ENCODE measurements at regions not wholly inside any gene's neighbourhood (a gene's known extent, or its start where the extent isn't known, plus 50 kb on each side); places are given as distances from the start of the nearest gene placed in this dataset.

GRCh38 chr11:106390078-106390477, 312.6 kb downstream of the AASDHPPT start:
- H3K27ac ChIP-seq = no peak overlapping the region
- TF ChIP-seq ZFX (IDR thresholded peaks at IDR 0.05) = no peak

GRCh38 chr11:106391771-106392420, 314.4 kb downstream of the AASDHPPT start:
- H3K27ac ChIP-seq = no peak overlapping the region
- TF ChIP-seq ZFX (IDR thresholded peaks at IDR 0.05) = no peak
- TF ChIP-seq CTCF (conservative IDR thresholded peaks at IDR 0.05) = no peak

GRCh38 chr11:106395716-106396349, 318.4 kb downstream of the AASDHPPT start:
- H3K27ac ChIP-seq = no peak overlapping the region
- TF ChIP-seq CTCF (conservative IDR thresholded peaks at IDR 0.05) = no peak
- no peak for TF ChIP-seq ZFX (IDR thresholded peaks at IDR 0.05)

GRCh38 chr11:106397787-106398501, 320.5 kb downstream of the AASDHPPT start:
- H3K27ac ChIP-seq = no peak overlapping the region
- TF ChIP-seq CTCF (conservative IDR thresholded peaks at IDR 0.05) (no peak), ZFX (IDR thresholded peaks at IDR 0.05) (no peak)

GRCh38 chr11:106398502-106399075, 321.1 kb downstream of the AASDHPPT start:
- no peak overlapping the region for H3K27ac ChIP-seq
- TF ChIP-seq CTCF (conservative IDR thresholded peaks at IDR 0.05) (no peak), ZFX (IDR thresholded peaks at IDR 0.05) (no peak)

GRCh38 chr11:106399076-106399511, 321.6 kb downstream of the AASDHPPT start:
- H3K27ac ChIP-seq = no peak overlapping the region
- no peak for TF ChIP-seq ZFX (IDR thresholded peaks at IDR 0.05)
- no peak for TF ChIP-seq CTCF (conservative IDR thresholded peaks at IDR 0.05)

GRCh38 chr11:106399624-106400023, 322.2 kb downstream of the AASDHPPT start:
- H3K27ac ChIP-seq = no peak overlapping the region
- TF ChIP-seq CTCF (conservative IDR thresholded peaks at IDR 0.05) (no peak), ZFX (IDR thresholded peaks at IDR 0.05) (no peak)
